ENCODE measurements at regions not wholly inside any gene's neighbourhood (a gene's known extent, or its start where the extent isn't known, plus 50 kb on each side); places are given as distances from the start of the nearest gene placed in this dataset.

- TF ChIP-seq EZH2 (IDR thresholded peaks at IDR 0.05; ENCODE audit: borderline replicate concordance, low read depth, low read length, poor library complexity, severe bottlenecking) = no peak
- TF ChIP-seq CTCF (conservative IDR thresholded peaks at IDR 0.05; ENCODE audit: low read depth, low read length) = no peak
Measured at GRCh38 chr18:70459251-70459650, 170.4 kb downstream of the SOCS6 start.

All from A673 (cell line).